ENCODE measurements at regions not wholly inside any gene's neighbourhood (a gene's known extent, or its start where the extent isn't known, plus 50 kb on each side); places are given as distances from the start of the nearest gene placed in this dataset.

DNA sequence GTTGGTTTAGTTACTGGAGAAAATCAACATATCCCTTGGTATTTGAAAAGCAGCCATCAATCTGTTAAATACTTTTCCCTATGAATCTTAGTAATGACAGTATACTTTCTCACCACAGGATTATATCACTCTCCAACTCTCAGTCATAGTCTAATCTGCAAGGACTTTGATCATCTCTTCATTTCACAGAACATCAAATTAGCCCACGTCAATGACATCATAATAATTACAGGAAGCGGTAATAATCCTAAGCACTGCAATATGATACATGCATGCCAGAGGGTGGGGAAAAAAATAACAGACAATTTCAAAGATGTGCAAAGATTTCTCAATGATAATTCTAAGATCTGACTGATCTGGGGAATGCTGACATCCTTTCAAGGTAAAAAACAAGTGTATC lies 404.1 kb downstream of the GPM6A start:
- ChIA-PET POLR2A (no interaction called here), RAD21 (ENCODE audit: low non-redundant PET in 1 of 2, low total read pairs in 2 of 2, uncharacterized antibody in 2 of 2, unreplicated experiment in 2 of 2) (no interaction called here), CTCF (no interaction called here)
- no peaks in the 10 kb centered on the region; the same call in 1 of the 2 replicates for H4K20me1 ChIP-seq (ENCODE audit: insufficient read depth)
- no peaks in the 10 kb centered on the region for H3K4me1 ChIP-seq (ENCODE audit: control insufficient read depth in 1 of 2, insufficient read depth in 2 of 2, low read length in 2 of 2)
- no peak overlapping the region for H3K27ac ChIP-seq (ENCODE audit: low read depth, low read length)
- H3K36me3 ChIP-seq (ENCODE audit: control insufficient read depth in 1 of 2, insufficient read depth in 2 of 2, low read length in 2 of 2), result no peaks in the 10 kb centered on the region
- no peak overlapping the region for H3K4me2 ChIP-seq (ENCODE audit: low read length)
- no peaks in the 10 kb centered on the region for H3K9me3 ChIP-seq (ENCODE audit: control insufficient read depth in 1 of 2, insufficient read depth in 1 of 2, low read depth in 1 of 2, low read length in 2 of 2)
- no peak overlapping the region for H2AFZ ChIP-seq (ENCODE audit: low read depth, low read length, poor library complexity, severe bottlenecking)
- no peaks in the 10 kb centered on the region for H3K27me3 ChIP-seq (ENCODE audit: insufficient read depth, low read length)
- no peak overlapping the region for H3K9ac ChIP-seq (ENCODE audit: low read length)
- BruUV-seq (replicated peaks), result no TSS peak
- no peak overlapping the region for H3K4me3 ChIP-seq (replicated peaks in 1 of 2; ENCODE audit: low read depth in 1 of 2, low read length in 2 of 2)
- intact Hi-C loops (cut with micrococcal nuclease), result no loop called here
- H3K79me2 ChIP-seq (ENCODE audit: insufficient read depth, low read length), result no peaks in the 10 kb centered on the region
- TF ChIP-seq YY1 (IDR thresholded peaks at IDR 0.05; ENCODE audit: extremely low read depth, insufficient replicate concordance, low read depth, low read length) (no peak), RAD21 (IDR thresholded peaks at IDR 0.05; ENCODE audit: low read depth) (no peak)
- no peaks in the 10 kb centered on the region for H3K9me2 ChIP-seq (ENCODE audit: insufficient read depth)
- ATAC-seq (no peak), DNase-seq (ENCODE audit: low read depth, low spot score) (no peak)

DNA sequence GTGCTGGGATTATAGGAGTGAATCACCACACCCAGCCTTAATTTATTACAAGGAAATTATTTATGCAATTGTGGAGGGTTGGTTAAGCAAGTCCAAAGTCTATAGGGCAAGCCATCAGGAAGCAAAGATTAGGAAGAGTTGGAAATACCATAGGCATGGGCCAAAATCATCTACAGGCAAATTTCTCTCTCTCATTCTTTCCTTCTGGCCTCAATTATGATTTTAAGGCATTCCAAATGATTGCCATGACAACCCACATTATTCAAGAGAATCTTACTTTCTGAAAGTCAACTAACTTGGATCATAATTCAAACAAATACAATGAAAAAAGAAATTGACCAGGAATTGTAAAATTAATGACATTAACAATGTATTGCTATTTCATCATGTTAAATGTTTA lies 400.8 kb downstream of the GPM6A start:
- ChIA-PET RAD21 (ENCODE audit: low non-redundant PET in 1 of 2, low total read pairs in 2 of 2, uncharacterized antibody in 2 of 2, unreplicated experiment in 2 of 2) (no interaction called here), CTCF (no interaction called here), POLR2A (no interaction called here)
- no peaks in the 10 kb centered on the region for H4K20me1 ChIP-seq (ENCODE audit: insufficient read depth)
- H3K27ac ChIP-seq (ENCODE audit: low read depth, low read length), result no peak overlapping the region
- H3K27me3 ChIP-seq (ENCODE audit: insufficient read depth, low read length), result no peaks in the 10 kb centered on the region
- TF ChIP-seq TCF7L2 (IDR thresholded peaks at IDR 0.05; ENCODE audit: borderline replicate concordance, extremely low read depth, insufficient read depth, insufficient read length) (no peak), EZH2 (IDR thresholded peaks at IDR 0.05) (no peak), EZH2phosphoT487 (IDR thresholded peaks at IDR 0.05; ENCODE audit: borderline replicate concordance) (no peak), CEBPB (IDR thresholded peaks at IDR 0.05; ENCODE audit: low read depth) (no peak), SRF (IDR thresholded peaks at IDR 0.05; ENCODE audit: low read depth) (no peak), ZFX (IDR thresholded peaks at IDR 0.05) (no peak)
- TF ChIP-seq, protein P1, sequence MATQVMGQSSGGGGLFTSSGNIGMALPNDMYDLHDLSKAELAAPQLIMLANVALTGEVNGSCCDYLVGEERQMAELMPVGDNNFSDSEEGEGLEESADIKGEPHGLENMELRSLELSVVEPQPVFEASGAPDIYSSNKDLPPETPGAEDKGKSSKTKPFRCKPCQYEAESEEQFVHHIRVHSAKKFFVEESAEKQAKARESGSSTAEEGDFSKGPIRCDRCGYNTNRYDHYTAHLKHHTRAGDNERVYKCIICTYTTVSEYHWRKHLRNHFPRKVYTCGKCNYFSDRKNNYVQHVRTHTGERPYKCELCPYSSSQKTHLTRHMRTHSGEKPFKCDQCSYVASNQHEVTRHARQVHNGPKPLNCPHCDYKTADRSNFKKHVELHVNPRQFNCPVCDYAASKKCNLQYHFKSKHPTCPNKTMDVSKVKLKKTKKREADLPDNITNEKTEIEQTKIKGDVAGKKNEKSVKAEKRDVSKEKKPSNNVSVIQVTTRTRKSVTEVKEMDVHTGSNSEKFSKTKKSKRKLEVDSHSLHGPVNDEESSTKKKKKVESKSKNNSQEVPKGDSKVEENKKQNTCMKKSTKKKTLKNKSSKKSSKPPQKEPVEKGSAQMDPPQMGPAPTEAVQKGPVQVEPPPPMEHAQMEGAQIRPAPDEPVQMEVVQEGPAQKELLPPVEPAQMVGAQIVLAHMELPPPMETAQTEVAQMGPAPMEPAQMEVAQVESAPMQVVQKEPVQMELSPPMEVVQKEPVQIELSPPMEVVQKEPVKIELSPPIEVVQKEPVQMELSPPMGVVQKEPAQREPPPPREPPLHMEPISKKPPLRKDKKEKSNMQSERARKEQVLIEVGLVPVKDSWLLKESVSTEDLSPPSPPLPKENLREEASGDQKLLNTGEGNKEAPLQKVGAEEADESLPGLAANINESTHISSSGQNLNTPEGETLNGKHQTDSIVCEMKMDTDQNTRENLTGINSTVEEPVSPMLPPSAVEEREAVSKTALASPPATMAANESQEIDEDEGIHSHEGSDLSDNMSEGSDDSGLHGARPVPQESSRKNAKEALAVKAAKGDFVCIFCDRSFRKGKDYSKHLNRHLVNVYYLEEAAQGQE (IDR thresholded peaks at IDR 0.05; ENCODE audit: low read depth), result no peak
- TF ChIP-seq, protein P2, sequence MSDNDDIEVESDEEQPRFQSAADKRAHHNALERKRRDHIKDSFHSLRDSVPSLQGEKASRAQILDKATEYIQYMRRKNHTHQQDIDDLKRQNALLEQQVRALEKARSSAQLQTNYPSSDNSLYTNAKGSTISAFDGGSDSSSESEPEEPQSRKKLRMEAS (IDR thresholded peaks at IDR 0.05), result no peak
- H3K4me3 ChIP-seq (replicated peaks in 1 of 2; ENCODE audit: low read depth in 1 of 2, low read length in 2 of 2), result no peak overlapping the region
- intact Hi-C loops (cut with micrococcal nuclease), result no loop called here
- no peak for DNase-seq (ENCODE audit: low read depth, low spot score)
- H2AFZ ChIP-seq (ENCODE audit: low read depth, low read length, poor library complexity, severe bottlenecking), result no peak overlapping the region
- H3K79me2 ChIP-seq (ENCODE audit: insufficient read depth, low read length), result no peaks in the 10 kb centered on the region
- ATAC-seq, result no peak
- H3K36me3 ChIP-seq (ENCODE audit: control insufficient read depth in 1 of 2, insufficient read depth in 2 of 2, low read length in 2 of 2), result no peaks in the 10 kb centered on the region
- no peak overlapping the region for H3K4me2 ChIP-seq (ENCODE audit: low read length)
- H3K9me2 ChIP-seq (ENCODE audit: insufficient read depth), result no peaks in the 10 kb centered on the region
- H3K9ac ChIP-seq (ENCODE audit: low read length), result no peak overlapping the region
- BruUV-seq (replicated peaks), result no TSS peak
- H3K4me1 ChIP-seq (ENCODE audit: control insufficient read depth in 1 of 2, insufficient read depth in 2 of 2, low read length in 2 of 2), result no peaks in the 10 kb centered on the region
- H3K9me3 ChIP-seq (ENCODE audit: control insufficient read depth in 1 of 2, insufficient read depth in 1 of 2, low read depth in 1 of 2, low read length in 2 of 2), result no peaks in the 10 kb centered on the region
